Activated B cell treated with CpG ODN at 0.5 μM for 24 hours (primary cell): ENCODE measurements at regions not wholly inside any gene's neighbourhood (a gene's known extent, or its start where the extent isn't known, plus 50 kb on each side); places are given as distances from the start of the nearest gene placed in this dataset.

Experiments
- ATAC-seq: fragments of 200-7000 bp; cut with Tn5 transposase; one replicate; pipeline ENCODE4 v1.10.0; 2021; ENCODE audit warnings: low read depth, mild to moderate bottlenecking, moderate library complexity
- CTCF ChIA-PET: fragments of 350-600 bp; sonication (Branson Sonifier 250); formaldehyde crosslinking; loops from one replicate; lab custom pipeline; 2021; ENCODE audit warnings: antibody characterized with exemption; lab: Charles Lee
- POLR2A ChIA-PET: fragments of 350-600 bp; sonication (Branson Sonifier 250); formaldehyde crosslinking; loops from one replicate; lab custom pipeline; 2021; ENCODE audit warnings: antibody characterized with exemption; lab: Charles Lee
- DNase-seq: peaks from one replicate; pipeline ENCODE4 v3.0.0; 2022
- H3K27ac Mint-ChIP-seq: one replicate; pipeline ENCODE4 v1.8.0; 2020; ENCODE audit warnings: mixed read lengths
- H3K27me3 Mint-ChIP-seq: one replicate; pipeline ENCODE4 v1.8.0; 2021; ENCODE audit warnings: mixed read lengths
- H3K36me3 Mint-ChIP-seq: one replicate; pipeline ENCODE4 v1.8.0; 2021; ENCODE audit warnings: low read depth, mixed read lengths
- H3K4me1 Mint-ChIP-seq: one replicate; pipeline ENCODE4 v1.8.0; 2021; ENCODE audit warnings: mixed read lengths
- H3K4me3 Mint-ChIP-seq: one replicate; pipeline ENCODE4 v1.8.0; 2020; ENCODE audit warnings: mild to moderate bottlenecking, mixed read lengths
- H3K9me3 Mint-ChIP-seq: one replicate; pipeline ENCODE4 v1.8.0; 2020; ENCODE audit warnings: mixed read lengths
- intact Hi-C: fragments of 100-400 bp; cut with micrococcal nuclease; formaldehyde crosslinking; loops from one replicate; pipeline ENCODE4 v1.15.1; 2024
- TF ChIP-seq, protein P1 (sequence below): fragments of 200-600 bp; IDR thresholded peaks from one replicate; pipeline ENCODE4 v1.8.0; 2022; ENCODE audit warnings: antibody characterized with exemption, mild to moderate bottlenecking

DNA sequence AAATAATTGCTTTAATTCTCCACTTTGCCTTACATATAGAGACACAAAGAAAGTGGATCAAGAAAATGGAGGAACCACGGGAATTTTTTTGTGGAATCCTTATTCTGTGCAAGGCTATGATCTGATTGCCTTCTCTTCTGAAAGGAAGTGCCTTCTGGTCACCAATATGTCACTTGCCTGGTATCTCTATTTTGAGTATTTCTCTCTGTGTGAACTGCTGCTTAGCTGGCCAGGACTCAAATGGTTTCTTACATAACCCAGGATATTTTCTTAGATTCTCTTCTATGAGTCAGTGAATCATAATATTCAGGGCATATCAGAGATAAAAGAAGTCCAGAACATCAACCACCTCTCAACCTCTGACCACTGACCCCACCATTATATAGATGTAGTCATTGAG, 156.1 kb downstream of the DIO2 start:
- ChIA-PET POLR2A (no interaction called here), CTCF (no interaction called here)
- intact Hi-C loops = loop anchor here (5.0 kb wide), 2 partner anchors 932 to 1117 kb away; no protein-coding TSS in a partner anchor
- Mint-ChIP-seq H3K27ac (no peak overlapping the region), H3K4me1 (no peaks in the 10 kb centered on the region), H3K4me3 (no peak overlapping the region), H3K27me3 (no peaks in the 10 kb centered on the region), H3K9me3 (peaks cover 1% of the 10 kb centered on the region), H3K36me3 (no peaks in the 10 kb centered on the region)
- ATAC-seq (no peak), DNase-seq (no peak)
- TF ChIP-seq, protein P1, sequence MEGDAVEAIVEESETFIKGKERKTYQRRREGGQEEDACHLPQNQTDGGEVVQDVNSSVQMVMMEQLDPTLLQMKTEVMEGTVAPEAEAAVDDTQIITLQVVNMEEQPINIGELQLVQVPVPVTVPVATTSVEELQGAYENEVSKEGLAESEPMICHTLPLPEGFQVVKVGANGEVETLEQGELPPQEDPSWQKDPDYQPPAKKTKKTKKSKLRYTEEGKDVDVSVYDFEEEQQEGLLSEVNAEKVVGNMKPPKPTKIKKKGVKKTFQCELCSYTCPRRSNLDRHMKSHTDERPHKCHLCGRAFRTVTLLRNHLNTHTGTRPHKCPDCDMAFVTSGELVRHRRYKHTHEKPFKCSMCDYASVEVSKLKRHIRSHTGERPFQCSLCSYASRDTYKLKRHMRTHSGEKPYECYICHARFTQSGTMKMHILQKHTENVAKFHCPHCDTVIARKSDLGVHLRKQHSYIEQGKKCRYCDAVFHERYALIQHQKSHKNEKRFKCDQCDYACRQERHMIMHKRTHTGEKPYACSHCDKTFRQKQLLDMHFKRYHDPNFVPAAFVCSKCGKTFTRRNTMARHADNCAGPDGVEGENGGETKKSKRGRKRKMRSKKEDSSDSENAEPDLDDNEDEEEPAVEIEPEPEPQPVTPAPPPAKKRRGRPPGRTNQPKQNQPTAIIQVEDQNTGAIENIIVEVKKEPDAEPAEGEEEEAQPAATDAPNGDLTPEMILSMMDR = no peak

DNA sequence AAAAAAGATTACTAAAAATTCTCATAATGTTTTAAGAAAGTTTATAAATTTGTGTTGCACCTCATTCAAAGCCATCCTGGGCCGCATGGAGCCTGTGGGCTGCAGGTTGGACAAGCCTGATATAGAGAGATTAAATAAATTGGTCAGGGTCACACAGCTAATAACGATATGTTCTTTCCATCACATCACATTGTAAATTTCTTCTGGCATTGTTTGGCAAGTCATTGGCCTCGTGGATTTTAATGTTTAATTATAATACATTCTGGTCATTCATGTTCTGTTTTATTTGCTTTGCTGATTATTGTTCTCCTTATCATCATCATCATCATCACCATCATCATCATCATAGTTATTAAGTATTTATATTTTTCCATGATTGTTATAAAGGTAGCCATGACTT, 157.3 kb downstream of the DIO2 start:
- Mint-ChIP-seq H3K9me3 (peaks cover 1% of the 10 kb centered on the region), H3K27me3 (no peaks in the 10 kb centered on the region), H3K4me3 (no peak overlapping the region), H3K36me3 (no peaks in the 10 kb centered on the region), H3K4me1 (no peaks in the 10 kb centered on the region), H3K27ac (no peak overlapping the region)
- no peak for ATAC-seq
- intact Hi-C loops = no loop called here
- no peak for DNase-seq
- TF ChIP-seq, protein P1 = no peak
- ChIA-PET POLR2A (no interaction called here), CTCF (no interaction called here)

DNA sequence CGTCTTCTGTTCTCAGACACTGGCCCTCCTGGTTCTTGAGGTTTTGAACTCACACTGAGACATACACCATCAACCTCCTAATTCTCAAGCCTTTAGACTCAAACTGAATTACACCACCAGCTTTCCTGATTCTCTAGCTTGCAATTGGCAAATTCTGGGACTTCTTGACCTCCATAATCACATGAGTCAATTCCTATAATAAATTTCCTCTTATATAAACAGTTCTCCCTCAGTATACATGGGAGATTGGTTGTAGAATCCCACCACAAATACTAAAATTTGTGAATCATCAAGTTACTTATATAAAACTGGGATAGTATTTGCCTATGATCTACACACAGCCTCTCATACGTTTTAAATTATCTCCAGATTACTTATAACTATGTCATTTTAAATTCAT, 162.2 kb downstream of the DIO2 start:
- Mint-ChIP-seq H3K9me3 (peaks cover 1% of the 10 kb centered on the region), H3K4me1 (no peaks in the 10 kb centered on the region), H3K27ac (no peak overlapping the region), H3K27me3 (no peaks in the 10 kb centered on the region), H3K36me3 (no peaks in the 10 kb centered on the region), H3K4me3 (no peak overlapping the region)
- intact Hi-C loops = no loop called here
- DNase-seq (no peak), ATAC-seq (no peak)
- TF ChIP-seq, protein P1 = no peak
- CTCF ChIA-PET = no interaction called here
- POLR2A ChIA-PET = no interaction called here

DNA sequence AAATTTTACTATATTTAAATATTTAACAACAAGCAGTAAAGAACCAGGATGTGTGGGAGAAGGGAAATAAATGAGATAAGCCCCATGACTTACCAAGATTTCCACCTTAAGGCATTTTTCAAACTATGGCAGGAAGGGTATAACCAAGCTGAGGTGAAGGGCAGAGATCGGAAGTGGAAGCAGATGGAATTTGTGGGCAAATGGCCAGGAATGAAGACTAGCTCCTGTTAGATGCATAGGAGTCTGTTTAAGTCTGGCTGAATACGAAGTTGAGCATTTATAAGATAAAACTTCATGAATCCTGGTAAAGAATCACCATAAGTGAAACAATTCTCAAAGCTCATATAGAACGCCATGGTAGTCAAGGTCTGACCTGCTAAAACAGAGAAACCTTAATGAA, 163.5 kb downstream of the DIO2 start:
- Mint-ChIP-seq H3K27me3 (no peaks in the 10 kb centered on the region), H3K4me1 (no peaks in the 10 kb centered on the region), H3K4me3 (no peak overlapping the region), H3K9me3 (peaks cover 3% of the 10 kb centered on the region), H3K27ac (no peak overlapping the region), H3K36me3 (no peaks in the 10 kb centered on the region)
- intact Hi-C loops = no loop called here
- CTCF ChIA-PET = no interaction called here
- ATAC-seq = no peak
- POLR2A ChIA-PET = no interaction called here
- no peak for DNase-seq
- TF ChIP-seq, protein P1 = no peak

DNA sequence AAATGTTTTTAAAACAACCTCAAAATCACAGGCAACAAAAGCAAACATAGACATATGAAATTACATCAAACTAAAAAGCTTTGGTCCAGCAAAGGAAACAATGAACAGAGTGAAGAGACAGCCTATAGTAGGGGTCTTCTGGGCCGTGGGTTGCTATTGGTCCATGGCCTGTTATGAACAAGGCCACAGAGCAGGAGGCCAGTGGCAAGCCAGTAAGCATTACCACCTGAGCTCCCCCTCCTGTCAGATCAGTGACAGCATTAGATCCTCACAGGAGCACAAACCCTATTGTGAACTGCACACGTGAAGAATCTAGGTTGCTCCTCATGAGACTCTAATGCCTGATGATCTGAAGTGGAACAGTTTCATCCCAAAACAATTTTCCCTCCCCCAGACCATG, 174.0 kb downstream of the DIO2 start:
- intact Hi-C loops = no loop called here
- H3K4me1 Mint-ChIP-seq = no peaks in the 10 kb centered on the region
- no peak for DNase-seq
- TF ChIP-seq, protein P1 = no peak
- H3K4me3 Mint-ChIP-seq = no peak overlapping the region
- ChIA-PET CTCF (no interaction called here), POLR2A (no interaction called here)
- no peak for ATAC-seq
- H3K27ac Mint-ChIP-seq = no peak overlapping the region
- H3K9me3 Mint-ChIP-seq = peaks cover 6% of the 10 kb centered on the region
- H3K27me3 Mint-ChIP-seq = no peaks in the 10 kb centered on the region
- H3K36me3 Mint-ChIP-seq = no peaks in the 10 kb centered on the region
